ENCODE measurements at regions not wholly inside any gene's neighbourhood (a gene's known extent, or its start where the extent isn't known, plus 50 kb on each side); places are given as distances from the start of the nearest gene placed in this dataset.
"Not testable (repeated sequence)": the region's sequence is repeated elsewhere in the genome, so short reads cannot be mapped to it uniquely, and the experiment has no call there.

DNA sequence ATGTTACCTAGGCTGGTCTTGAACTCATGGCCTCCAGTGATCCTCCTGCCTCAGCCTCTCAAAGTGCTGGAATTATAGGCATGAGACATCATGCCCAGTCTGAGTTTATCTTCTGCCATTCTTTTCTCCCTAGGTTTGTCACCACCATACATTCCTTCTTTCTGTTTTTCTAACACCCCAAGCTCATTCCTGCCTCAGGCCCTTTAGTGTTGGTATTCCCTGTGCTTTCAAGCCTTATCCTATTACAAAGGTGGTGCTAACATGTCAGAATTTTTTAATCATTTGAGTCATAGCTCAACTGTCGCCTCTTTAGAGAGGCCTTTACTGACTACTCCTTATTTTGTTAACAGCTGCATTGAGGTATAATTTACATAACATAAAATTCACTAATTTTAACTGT lies 221.1 kb upstream of the PRSS16 start:
- Mint-ChIP-seq H3K4me3 (no peak overlapping the region), H3K36me3 (peaks cover 3% of the 10 kb centered on the region), H3K9me3 (no peaks in the 10 kb centered on the region), H3K27me3 (ENCODE audit: low read depth) (peaks cover 11% of the 10 kb centered on the region), H3K4me1 (peaks cover 2% of the 10 kb centered on the region), H3K27ac (no peak overlapping the region)
- TF ChIP-seq, protein P1, sequence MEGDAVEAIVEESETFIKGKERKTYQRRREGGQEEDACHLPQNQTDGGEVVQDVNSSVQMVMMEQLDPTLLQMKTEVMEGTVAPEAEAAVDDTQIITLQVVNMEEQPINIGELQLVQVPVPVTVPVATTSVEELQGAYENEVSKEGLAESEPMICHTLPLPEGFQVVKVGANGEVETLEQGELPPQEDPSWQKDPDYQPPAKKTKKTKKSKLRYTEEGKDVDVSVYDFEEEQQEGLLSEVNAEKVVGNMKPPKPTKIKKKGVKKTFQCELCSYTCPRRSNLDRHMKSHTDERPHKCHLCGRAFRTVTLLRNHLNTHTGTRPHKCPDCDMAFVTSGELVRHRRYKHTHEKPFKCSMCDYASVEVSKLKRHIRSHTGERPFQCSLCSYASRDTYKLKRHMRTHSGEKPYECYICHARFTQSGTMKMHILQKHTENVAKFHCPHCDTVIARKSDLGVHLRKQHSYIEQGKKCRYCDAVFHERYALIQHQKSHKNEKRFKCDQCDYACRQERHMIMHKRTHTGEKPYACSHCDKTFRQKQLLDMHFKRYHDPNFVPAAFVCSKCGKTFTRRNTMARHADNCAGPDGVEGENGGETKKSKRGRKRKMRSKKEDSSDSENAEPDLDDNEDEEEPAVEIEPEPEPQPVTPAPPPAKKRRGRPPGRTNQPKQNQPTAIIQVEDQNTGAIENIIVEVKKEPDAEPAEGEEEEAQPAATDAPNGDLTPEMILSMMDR (IDR thresholded peaks at IDR 0.05; ENCODE audit: unreplicated experiment), result no peak
- DNase-seq (ENCODE audit: low spot score in 2 of 2, unreplicated experiment in 2 of 2), result no peak

DNA sequence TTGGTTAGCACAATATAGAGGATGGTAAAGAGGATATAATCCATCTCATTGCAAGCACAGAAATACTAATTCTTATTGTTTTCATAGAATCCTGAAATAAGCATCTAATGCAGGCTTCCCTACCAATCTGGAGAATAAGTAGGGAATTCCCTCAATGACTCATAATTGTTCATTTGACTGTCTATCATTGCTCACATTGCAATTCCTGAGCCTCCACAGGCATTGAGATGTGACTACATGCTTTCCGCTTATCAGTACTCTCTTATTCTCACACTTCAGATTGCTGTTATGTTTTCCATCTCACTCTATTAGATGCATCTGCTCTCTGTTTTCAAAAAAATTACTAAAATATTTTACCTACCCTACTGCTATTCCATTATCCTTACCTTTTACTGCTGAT lies 216.2 kb upstream of the PRSS16 start:
- Mint-ChIP-seq H3K36me3 (no peaks in the 10 kb centered on the region), H3K4me1 (peaks cover 6% of the 10 kb centered on the region), H3K27ac (no peak overlapping the region), H3K4me3 (no peak overlapping the region), H3K9me3 (no peaks in the 10 kb centered on the region), H3K27me3 (ENCODE audit: low read depth) (peaks cover 36% of the 10 kb centered on the region)
- DNase-seq (ENCODE audit: low spot score in 2 of 2, unreplicated experiment in 2 of 2), result no peak
- TF ChIP-seq, protein P1 (IDR thresholded peaks at IDR 0.05; ENCODE audit: unreplicated experiment), result no peak

DNA sequence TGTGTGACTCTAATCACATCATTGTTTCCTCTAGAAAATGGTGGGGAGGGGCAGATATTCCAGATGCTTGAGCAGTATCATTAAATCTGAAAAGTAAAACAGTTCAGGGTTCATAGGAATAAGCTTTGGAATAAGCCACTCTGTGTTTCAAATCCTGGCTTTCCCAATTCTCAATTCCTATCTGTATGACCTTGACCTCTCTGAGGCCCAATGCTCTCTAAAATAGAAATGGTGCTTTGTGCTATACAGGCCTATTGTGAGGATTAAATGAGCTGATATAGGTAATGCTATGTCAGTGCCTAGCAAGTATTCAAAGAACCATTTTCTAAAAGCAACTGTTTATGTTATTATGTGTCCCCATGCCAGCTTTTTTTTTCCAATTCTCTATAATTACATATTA lies 209.0 kb upstream of the PRSS16 start:
- Mint-ChIP-seq H3K27ac (no peak overlapping the region), H3K4me3 (no peak overlapping the region), H3K9me3 (peaks cover 5% of the 10 kb centered on the region), H3K4me1 (no peaks in the 10 kb centered on the region), H3K27me3 (ENCODE audit: low read depth) (peaks cover 57% of the 10 kb centered on the region), H3K36me3 (no peaks in the 10 kb centered on the region)
- TF ChIP-seq, protein P1 (IDR thresholded peaks at IDR 0.05; ENCODE audit: unreplicated experiment), result no peak
- DNase-seq (ENCODE audit: low spot score in 2 of 2, unreplicated experiment in 2 of 2), result no peak

DNA sequence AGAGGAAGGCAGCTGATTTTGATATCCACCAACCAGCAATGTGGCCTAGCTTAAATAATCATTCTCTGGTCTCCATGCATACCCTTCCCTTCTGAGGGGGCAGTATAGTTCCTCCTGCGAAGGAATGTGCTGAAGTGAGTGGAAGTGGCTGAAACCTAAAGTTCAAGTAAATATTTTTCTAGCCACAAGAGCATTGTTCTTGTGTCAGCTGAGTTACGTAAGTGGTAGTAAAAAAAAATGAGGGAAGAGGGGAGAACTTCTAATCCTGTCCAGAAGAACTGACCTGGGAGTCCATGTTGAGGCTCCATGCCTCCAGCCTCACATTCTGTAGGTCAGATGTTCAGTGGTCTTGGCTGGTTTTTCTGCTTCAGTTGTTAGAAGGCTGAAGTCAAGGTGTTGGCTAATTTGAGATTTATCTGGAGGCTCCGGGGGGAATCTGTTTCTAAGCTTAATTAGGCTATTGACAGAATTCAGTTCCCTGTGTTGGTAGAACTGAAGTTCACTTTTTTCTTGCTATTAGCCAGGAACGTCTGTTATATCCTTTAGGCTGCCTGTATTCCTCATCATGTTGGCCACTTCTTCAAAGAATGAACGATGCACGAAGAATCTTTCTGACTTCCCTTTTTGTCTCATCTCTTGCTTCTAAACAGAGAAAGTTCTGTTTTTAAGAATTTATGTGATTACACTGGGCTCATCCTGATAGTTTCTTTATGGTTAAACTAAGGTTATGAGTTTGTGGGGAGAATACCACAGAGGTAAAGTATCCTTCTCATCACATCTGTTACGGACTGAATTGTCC lies 207.1 kb upstream of the PRSS16 start:
- no peak overlapping the region for H3K4me3 Mint-ChIP-seq

DNA sequence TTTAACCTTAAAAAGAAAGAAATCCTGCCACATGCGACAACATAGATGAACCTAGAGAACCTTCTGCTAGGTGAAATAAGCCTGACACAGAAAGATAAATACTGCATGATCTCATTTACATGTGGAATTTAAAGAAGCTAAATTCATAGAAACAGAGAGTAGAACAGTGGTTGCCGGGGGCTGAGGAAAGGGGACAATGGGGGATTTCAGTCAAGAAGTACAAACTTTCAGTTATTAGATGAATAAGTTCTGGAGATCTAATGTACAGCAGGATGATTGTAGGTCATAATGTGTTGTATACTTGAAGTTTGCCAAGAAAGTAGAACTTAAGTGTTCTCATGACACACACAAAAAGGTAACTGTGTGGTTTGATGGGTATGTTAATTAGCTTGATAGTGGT lies 204.3 kb upstream of the PRSS16 start:
- peaks cover 35% of the 10 kb centered on the region for H3K27me3 Mint-ChIP-seq (ENCODE audit: low read depth)
- peaks cover 5% of the 10 kb centered on the region for H3K9me3 Mint-ChIP-seq
- H3K4me1 Mint-ChIP-seq, result peaks cover 5% of the 10 kb centered on the region
- H3K27ac Mint-ChIP-seq, result no peak overlapping the region
- no peak overlapping the region for H3K4me3 Mint-ChIP-seq
- DNase-seq (ENCODE audit: low spot score in 2 of 2, unreplicated experiment in 2 of 2), result no peak
- no peaks in the 10 kb centered on the region for H3K36me3 Mint-ChIP-seq
- TF ChIP-seq, protein P1 (IDR thresholded peaks at IDR 0.05; ENCODE audit: unreplicated experiment), result no peak

More for the DNA sequence above, 207.1 kb upstream of the PRSS16 start:
- Mint-ChIP-seq H3K9me3 (peaks cover 5% of the 10 kb centered on the region), H3K27me3 (ENCODE audit: low read depth) (peaks cover 44% of the 10 kb centered on the region), H3K36me3 (no peaks in the 10 kb centered on the region), H3K27ac (no peak overlapping the region), H3K4me1 (no peaks in the 10 kb centered on the region)
- DNase-seq (ENCODE audit: low spot score in 2 of 2, unreplicated experiment in 2 of 2), result no peak
- TF ChIP-seq, protein P1 (IDR thresholded peaks at IDR 0.05; ENCODE audit: unreplicated experiment), result no peak

DNA sequence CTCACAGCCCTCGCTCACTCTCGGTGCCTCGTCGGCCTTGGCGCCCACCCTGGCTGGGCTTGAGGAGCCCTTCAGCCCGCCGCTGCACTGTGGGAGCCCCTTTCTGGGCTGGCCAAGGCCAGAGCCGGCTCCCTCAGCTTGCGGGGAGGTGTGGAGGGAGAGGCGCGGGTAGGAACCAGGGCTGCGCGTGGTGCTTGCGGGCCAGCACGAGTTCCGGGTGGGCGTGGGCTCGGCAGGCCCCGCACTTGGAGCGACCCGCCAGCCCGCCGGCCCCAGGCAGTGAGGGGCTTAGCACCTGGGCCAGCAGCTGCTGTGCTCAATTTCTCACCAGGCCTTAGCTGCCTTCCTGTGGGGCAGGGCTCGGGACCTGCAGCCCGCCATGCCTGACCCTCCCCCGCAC lies 202.4 kb upstream of the PRSS16 start:
- H3K36me3 Mint-ChIP-seq; H3K4me1 Mint-ChIP-seq; H3K9me3 Mint-ChIP-seq; DNase-seq (ENCODE audit: low spot score in 2 of 2, unreplicated experiment in 2 of 2); H3K4me3 Mint-ChIP-seq; H3K27ac Mint-ChIP-seq: not testable (repeated sequence)
- peaks cover 27% of the 10 kb centered on the region for H3K27me3 Mint-ChIP-seq (ENCODE audit: low read depth)

DNA sequence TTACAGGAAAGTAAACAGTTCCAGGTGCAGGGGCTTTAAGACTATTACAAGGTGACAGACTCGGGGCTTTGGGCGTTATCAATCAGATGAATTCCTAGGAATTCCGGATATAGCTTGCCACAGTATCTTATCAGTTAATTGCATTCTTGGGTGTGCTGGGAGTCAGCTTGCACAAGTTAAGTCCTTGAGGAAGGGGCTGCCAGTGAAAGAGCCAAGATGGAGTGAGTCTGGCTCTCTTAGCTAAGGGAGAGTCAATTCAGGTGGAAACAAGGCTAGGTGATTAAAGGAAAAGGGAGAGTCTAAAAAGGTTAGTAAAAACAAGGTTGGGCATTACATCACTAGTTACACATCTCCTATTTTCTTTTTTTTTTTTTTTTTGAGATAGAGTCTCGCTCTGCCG lies 199.8 kb upstream of the PRSS16 start:
- H3K36me3 Mint-ChIP-seq; H3K4me3 Mint-ChIP-seq; DNase-seq (ENCODE audit: low spot score in 2 of 2, unreplicated experiment in 2 of 2): not testable (repeated sequence)

More for the DNA sequence above, 199.8 kb upstream of the PRSS16 start:
- not testable (repeated sequence) for H3K9me3 Mint-ChIP-seq; H3K27me3 Mint-ChIP-seq (ENCODE audit: low read depth); H3K4me1 Mint-ChIP-seq
- H3K27ac Mint-ChIP-seq, result peak overlapping the region; percentile 77
